Ovary (tissue), 3 donors: ENCODE measurements at regions not wholly inside any gene's neighbourhood (a gene's known extent, or its start where the extent isn't known, plus 50 kb on each side); places are given as distances from the start of the nearest gene placed in this dataset.

Source experiments
- POLR2A ChIP-seq: fragments of 450-650 bp; IDR thresholded peaks from one replicate; pipeline ENCODE4 v1.6.1; 2017; ENCODE audit warnings: antibody characterized with exemption, mild to moderate bottlenecking, moderate library complexity
- TF ChIP-seq, protein P1 (sequence below), 3 donors: fragments of 450-650 bp in 2 of 3; fragments of 200-600 bp in 1 of 3; IDR thresholded peaks; one replicate each; pipeline versions ENCODE4 v1.5.1 to v1.8.0; 2016 to 2022; ENCODE audit warnings: antibody characterized with exemption in 3 of 3, mild to moderate bottlenecking in 1 of 3
- donor health status: DM: no; HTN: no; CAD: no.

- TF ChIP-seq POLR2A: no peak
- TF ChIP-seq, protein P1, sequence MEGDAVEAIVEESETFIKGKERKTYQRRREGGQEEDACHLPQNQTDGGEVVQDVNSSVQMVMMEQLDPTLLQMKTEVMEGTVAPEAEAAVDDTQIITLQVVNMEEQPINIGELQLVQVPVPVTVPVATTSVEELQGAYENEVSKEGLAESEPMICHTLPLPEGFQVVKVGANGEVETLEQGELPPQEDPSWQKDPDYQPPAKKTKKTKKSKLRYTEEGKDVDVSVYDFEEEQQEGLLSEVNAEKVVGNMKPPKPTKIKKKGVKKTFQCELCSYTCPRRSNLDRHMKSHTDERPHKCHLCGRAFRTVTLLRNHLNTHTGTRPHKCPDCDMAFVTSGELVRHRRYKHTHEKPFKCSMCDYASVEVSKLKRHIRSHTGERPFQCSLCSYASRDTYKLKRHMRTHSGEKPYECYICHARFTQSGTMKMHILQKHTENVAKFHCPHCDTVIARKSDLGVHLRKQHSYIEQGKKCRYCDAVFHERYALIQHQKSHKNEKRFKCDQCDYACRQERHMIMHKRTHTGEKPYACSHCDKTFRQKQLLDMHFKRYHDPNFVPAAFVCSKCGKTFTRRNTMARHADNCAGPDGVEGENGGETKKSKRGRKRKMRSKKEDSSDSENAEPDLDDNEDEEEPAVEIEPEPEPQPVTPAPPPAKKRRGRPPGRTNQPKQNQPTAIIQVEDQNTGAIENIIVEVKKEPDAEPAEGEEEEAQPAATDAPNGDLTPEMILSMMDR (IDR thresholded peaks at IDR 0.05): no peak
These were observed 245.1 kb upstream of the AFDN start for GRCh38 chr6:167581637-167582036.
